Umbilical cord (tissue), 1 donor: ENCODE measurements at regions not wholly inside any gene's neighbourhood (a gene's known extent, or its start where the extent isn't known, plus 50 kb on each side); places are given as distances from the start of the nearest gene placed in this dataset.

ENCODE experiments used
- DNase-seq: peaks from one replicate; pipeline ENCODE4 v3.0.0-alpha.2; 2015; ENCODE audit warnings: low spot score

- no peak for DNase-seq
These were observed 130.0 kb upstream of the TJP1 start for GRCh38 chr15:29952225-29952624.

DNA sequence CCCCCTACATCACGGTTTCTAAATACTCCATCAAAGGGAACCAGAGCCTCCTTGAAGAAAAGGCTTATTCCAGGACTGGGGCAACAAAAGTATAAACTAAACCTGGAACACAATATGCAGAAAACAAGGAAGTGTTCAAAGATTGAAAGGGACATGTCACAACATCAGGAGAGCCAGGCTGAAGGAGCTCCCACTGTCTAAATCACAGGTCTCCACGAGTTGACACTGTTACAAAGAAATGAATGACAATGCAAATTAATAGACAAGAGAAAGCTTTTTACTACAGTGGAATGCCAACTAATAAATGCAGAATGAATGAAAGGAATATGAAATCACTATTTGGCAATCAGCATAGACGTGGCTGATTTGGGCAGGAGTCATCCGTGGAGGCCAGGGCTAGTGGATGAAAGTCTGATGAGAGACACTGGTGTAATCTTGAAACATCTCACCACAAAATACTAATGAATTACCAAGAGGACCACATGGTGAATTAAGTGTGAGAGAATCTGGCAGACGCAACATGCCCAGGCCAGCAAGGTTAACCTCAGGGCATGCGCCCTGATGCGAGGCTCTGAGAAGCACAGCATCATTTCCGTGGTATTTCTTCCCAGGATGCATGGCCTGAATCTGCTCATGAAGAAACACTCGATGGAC lies 123.8 kb upstream of the TJP1 start:
- DNase-seq: no peak

DNA sequence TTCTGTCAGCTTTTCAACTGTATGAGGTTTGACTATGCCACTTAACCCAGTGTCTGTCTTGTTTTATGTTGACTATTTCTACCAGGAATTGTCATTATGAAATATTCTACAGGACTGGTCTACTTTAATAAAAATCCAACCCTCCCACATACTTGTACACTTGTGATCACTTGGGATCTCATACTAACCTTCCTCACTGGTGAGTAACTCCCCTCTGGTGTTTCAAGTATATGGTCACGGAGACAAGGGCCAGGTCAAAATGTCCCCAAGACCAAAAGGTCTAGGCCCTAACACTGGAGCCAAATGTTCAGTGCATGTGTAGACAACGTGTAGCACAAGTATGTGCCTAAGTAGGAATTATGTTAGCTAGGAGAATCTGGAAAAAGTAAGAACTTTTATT lies 122.7 kb upstream of the TJP1 start:
- no peak for DNase-seq

DNA sequence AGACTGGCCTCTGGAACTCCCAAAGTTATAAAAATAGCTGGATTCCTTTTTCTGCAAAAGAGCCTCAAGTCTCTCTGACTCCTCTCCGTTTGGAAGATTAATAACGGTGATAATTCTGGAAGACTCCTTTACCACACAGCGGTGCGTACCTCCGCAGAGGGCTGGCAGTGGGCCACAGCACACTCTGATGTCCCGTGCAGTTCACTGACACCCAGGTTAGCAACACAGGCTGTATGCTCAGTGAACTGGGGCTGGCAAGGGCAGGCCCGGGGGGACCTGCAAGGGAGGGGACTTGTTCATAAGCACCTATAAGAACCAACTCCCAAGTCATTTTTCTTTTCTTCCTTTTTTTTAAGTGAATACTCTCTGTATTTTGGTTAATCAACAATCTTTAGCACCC lies 120.3 kb upstream of the TJP1 start:
- DNase-seq: no peak

DNA sequence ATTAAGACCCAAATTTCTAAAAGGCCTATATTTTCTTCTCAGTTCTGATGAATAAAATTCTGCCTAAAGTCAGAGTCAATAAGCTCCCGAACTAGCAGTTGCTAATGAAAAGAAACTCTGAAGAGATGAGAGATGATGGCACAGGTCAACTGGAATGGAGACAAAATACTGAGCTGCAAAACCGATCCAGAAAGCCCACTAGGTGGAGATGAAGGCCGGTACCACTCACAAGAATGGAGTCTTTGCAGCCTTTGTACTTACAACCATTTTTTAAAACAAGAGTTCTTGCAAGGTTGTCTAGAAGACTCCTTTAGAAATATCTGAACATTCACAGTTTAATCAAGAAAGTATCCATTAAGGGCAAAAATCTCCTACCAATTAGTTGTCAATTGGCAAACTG lies 119.9 kb upstream of the TJP1 start:
- DNase-seq: peak; percentile 23

GRCh38 chr15:29939404-29939803 lies 117.1 kb upstream of the TJP1 start:
- no peak for DNase-seq

DNA sequence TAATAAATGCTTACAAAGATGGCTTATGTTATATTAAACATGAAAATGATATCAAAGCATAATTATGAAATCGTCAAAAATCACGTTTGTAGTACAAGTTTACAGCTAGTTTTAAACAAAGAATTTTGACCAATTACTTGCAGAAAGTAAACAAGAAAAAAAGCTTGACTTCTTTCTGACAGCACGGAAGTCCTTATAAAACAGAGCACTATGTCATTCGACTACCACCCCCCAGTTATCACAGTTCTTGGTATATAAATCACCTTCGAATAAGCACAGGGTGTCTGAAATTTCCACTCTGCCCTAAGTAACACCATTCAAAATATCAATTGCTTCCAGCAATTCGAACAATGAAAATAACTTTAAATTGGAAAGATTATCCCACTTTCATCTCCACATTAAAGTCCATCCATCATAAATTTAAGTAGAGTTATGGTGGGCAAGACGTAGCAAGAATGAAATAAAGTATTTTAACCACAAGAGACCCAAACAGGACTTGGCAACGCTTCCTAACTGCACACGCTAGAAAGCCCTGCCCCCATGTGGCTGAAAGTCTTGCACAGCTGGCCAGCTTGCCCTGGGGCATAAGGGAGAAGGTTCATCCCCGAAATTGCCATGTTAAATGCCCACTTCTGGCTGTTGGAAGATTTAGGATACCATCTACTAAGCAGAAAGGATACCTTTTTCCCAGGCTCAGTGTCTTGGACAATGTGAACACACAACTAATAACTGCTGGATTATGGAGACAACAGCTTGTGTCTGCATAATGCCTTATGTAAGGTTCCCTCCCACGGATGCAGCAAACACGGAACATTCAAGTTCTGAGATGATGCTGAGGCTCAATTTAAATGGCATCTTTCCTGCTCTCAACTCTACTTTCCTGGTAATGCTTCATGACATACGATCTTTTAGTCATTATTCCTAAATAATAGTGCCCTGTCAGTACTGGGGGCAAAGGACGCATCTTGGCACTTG lies 116.4 kb upstream of the TJP1 start:
- peak; percentile 11 for DNase-seq

- peak; percentile 27 for DNase-seq
These were observed 115.7 kb upstream of the TJP1 start for GRCh38 chr15:29937956-29938355.

DNA sequence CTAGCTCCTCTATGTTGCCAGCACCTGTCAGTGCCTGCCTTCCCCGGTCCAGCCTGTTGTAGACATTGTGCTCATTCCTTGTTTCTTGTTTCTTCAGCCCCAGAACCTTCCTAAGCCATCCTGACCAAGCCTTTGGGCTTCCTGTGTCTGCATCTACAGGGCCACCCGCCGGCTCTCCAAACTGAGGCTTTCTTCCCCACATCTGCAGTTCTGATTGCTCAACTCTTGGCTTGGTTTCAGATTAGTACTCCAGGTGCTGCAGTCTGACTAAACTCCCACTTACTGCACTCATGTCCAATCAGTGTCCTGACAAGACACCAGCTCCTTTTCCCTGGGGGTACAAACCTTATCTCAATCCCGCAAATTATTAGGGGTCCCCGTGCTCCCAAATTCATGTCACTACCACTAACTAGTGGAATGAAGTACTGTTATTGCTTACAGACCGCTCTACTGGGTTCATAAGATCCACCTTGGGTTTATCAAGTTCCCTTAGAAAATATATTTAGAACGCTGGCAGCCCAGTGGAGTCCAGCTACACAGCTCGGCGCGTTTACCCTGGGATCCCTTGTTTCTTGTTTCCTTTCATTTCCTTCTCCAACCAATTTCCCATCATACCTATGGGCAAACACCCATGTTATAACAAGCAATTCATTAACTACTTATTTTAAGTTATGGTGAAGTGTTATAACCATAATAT lies 114.2 kb upstream of the TJP1 start:
- DNase-seq: no peak

DNA sequence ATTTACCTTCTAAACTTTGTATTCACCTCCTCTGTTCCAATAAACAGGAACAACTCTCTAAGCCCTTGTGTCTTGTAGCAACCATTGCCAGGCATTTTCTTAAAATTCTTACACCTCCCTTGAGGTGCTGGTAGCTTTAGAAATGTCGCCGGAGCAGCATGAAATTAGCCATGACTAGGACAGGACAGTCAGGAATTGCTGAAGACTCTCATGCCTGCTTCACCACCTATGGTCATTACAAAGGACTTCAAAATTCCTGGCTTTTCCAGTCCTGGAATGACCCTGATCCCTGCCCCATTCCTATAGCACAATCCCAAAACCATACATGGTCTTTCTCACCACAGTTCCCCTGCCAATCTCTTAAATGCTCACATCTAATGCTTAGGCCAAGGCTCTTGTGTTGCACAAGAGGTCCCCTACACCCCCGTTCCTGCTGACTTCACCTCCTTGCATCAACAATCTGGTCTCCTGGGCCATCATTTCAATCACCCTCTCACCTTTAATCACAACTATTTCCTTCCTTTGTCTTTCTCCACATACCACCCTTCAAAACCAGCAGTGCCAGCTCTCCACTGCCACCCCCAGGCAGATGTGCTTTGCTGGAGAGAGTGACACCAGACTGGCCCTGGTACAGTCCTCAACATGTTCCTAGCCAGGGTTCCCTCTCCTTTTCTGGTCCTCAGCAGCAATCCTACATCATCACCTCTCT lies 113.2 kb upstream of the TJP1 start:
- DNase-seq: no peak

- DNase-seq: no peak
These were observed 112.0 kb upstream of the TJP1 start for GRCh38 chr15:29934251-29934650.

GRCh38 chr15:29933042-29933803 lies 111.0 kb upstream of the TJP1 start:
- DNase-seq: no peak

GRCh38 chr15:29926083-29926388 lies 103.8 kb upstream of the TJP1 start:
- no peak for DNase-seq

GRCh38 chr15:29925227-29926082 lies 103.2 kb upstream of the TJP1 start:
- peak; percentile 80 for DNase-seq

DNA sequence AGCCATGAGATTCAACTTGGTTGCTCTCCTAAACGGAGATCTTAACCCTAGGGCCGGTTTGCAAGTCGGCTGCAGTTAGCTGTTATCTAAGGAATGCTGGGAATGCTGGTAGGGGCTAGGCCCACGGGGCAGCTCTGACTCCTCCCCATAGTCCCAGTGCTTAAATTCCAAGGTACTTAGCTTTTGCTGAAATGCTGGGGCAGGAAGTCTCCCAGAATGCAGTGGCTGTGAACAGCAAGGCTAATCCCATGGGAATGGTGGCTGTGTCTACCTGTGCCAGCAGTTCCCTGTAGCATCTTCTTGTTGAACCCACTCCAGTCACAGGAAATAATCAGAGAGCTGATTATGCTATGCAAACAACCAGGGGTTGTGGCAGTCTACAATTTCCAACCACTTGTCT lies 102.5 kb upstream of the TJP1 start:
- peak; percentile 79 for DNase-seq

DNA sequence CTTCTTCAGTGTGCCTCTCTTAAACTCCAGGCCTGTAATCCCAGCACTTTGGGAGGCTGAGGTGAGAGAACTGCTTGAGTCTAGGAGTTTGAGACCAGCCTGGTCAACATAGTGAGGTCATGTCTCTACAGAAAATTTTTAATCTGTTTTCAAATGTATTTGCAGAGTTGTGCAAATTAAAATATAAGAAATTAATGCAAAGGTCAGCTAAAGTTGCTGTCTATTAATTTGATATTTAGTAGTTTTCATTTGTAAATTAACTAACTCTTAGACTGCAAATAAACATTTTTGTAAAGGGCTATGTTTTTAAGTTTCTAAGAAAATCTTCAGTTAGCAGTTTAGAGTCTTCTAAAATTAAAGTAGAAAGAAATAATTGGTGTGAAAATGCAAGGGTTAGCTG lies 99.9 kb upstream of the TJP1 start:
- no peak for DNase-seq

DNA sequence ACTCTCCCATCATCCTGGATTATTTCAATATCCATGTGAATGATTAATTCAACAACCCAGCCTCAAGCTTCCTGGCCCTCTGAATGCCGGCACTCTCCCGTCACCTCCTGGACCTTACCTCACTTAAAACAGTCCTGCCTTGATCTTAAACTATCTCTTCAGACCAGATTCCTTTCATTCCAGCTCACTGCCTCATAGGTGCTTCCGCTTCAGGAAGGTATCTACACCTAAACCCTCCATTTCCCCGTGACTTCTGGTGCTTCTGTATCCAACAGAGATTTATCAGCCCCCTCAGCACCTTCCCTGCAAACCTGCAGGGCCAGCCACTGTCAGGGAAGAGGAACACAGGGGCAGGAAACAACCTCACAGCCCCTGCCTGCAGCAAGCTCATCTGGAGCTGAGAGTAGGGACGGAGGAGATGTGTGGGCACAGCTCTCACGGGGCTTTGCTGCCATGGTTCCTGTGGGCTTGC lies 98.9 kb upstream of the TJP1 start:
- DNase-seq: peak; percentile 27

DNA sequence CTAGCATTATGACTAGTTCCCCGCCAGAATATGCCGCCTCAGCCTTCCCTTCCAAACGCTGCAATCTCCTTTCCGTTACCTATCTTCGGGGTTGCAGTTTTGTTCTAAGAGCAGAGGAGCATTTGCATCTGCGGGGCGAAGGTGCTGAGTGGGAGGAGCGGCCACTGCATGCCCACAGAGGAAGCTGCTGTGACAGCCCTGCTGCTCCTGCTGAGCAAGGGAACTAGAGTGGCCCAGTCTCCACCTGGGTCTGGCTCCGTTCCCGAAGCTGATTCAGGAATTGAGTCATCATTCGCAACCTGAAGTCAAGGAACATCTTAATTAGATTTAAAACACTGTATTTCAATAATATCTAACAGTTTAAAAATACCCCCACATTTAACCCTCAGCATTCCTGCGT lies 98.2 kb upstream of the TJP1 start:
- DNase-seq: no peak

DNA sequence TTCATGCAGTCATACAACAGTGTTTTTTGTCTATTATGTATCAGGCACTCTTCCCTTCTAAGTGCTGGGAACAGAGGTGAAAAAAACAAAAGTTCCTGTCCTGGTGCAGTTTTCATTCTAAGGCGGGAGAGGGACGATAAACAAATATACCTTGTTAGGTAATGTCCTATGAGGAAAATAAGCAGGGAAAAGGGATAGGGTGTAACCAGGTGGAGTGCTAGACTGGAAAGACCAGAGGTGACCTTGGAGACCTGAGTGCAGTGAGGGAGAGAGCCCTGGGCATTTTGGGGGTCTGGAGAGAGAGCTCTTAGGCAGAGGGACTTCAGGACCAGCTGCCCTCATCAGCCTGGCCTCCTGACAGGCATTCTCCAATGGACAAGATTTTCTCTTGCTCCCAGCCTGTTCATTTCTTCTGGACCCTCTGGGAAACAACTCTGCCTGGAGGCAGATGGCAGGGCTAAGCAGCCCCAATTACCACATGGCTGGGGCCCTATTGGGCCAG lies 97.2 kb upstream of the TJP1 start:
- no peak for DNase-seq
